ENCODE measurements at regions not wholly inside any gene's neighbourhood (a gene's known extent, or its start where the extent isn't known, plus 50 kb on each side); places are given as distances from the start of the nearest gene placed in this dataset.
A peak's percentile ranks its signal among the peaks of the same experiment; 100 is the strongest.

GRCh38 chr4:28677808-28678207, 1817.2 kb downstream of the STIM2 start:
- no peak for DNase-seq (ENCODE audit: low spot score)

DNA sequence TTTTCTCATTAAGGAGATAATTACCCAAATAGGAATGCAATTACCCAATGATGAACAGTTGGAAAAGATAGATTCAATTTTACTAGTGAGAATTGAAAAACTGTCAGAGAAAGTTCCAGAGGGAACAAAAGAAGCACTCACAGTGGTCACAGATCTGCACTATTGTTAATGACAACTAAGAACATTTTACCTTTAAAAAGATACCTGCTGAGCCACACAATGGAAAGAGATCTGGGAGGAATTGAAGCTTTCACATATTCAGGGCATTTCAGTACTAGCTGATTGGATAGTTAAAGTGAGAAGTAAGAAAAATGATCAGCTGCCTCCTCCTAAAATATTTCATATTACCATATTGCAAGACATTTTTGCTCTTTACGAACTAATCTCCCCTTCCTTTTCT, 1822.2 kb downstream of the STIM2 start:
- no peak for DNase-seq (ENCODE audit: low spot score)

- peak; percentile 0 for DNase-seq (ENCODE audit: low spot score)
Observed at GRCh38 chr4:28686618-28687017, 1826.0 kb downstream of the STIM2 start.

DNA sequence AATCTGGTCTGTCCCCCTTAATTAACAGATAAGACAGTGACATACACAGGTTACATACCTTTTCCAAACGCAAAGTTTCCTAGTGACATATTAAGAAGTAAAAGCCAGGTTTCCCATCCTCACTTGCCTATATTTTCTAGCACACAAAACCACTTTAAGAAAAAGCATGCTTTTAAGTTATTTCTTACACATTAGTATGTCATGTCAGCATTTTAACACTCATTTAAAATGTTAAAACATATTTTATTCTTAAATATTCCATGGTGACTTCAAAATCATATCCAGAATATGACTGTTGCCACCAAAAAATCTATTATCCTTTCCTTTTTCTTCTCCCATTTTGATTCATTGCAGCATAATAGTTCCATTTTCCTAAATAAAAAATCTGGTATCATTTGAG, 1830.2 kb downstream of the STIM2 start:
- DNase-seq (ENCODE audit: low spot score) = no peak

DNA sequence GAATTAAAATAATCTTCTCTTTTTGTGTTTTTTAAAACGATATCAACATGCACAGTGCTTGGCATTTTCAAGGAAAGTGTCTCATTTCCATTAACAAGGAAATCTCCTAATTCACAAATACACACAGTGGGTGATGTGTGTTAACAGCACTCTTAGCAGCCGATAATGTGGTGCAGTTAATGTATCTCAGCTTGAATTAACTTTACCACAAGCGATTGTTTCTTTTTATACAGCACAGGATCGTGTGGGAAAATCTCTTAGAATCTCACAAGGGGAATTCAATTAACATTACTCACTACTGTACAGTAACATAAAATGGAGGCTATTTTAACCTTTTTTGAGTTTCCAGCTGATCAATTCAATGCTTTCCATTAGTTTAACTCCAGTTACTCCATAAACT, 1841.9 kb downstream of the STIM2 start:
- DNase-seq (ENCODE audit: low spot score) = no peak

DNA sequence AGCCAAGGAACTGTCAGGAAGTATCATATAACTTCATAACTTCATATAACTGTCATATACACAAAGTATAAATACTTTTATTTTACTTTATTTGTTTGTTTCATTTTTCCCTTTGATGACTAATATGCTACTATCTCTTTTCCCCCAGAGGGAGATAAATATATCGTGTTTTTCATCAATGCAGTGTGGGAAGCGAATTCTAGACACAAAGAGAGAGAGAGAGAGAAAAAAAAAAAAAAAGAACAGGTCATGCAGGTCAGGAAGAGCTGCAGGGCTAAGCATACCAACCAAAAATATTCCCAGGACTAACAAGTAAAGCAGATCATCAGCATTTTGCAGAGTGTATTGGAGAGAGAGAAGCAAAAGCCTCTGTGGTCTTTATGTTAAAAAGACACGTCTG, 1849.2 kb downstream of the STIM2 start:
- DNase-seq (ENCODE audit: low spot score) = no peak

DNA sequence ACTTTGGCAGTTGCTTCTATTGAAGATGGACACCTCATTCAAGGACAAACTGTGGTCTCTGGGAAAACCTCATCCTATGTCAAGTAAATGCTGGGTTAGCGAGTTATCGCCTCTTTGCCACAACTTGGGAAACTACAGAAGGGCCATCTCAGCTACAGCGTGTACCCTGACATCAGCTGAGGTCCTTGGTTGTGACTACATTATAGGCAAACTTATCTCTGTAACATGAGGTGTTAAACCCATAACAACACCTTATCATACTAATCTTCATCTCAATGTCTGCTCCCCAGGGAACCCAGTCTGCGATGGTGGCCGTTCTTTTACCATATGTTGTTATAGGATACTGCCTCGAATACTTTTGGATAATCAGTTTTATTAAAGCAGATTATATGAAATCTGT, 1862.7 kb downstream of the STIM2 start:
- DNase-seq (ENCODE audit: low spot score) = no peak

GRCh38 chr4:28724239-28724638, 1863.6 kb downstream of the STIM2 start:
- no peak for DNase-seq (ENCODE audit: low spot score)

- no peak for DNase-seq (ENCODE audit: low spot score)
Observed at GRCh38 chr4:28730304-28730703, 1869.7 kb downstream of the STIM2 start.

DNA sequence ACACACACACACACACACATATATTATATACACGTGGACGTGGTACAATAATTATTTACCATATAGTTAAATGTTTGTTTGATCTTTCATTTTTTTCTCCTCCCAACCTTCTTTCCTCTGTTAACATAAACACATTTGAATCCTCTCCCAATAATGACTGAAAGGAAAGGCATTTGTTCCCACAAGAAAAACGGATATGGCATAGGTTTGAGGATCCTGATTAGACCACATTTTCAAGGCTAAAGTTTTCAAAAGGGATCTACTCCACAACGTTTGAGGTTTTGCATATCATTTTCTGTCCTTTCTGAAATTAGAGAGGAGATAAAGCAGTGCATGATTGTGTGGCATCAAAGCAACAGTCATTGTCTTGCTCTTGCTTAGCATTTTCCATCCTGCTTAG, 1883.4 kb downstream of the STIM2 start:
- no peak for DNase-seq (ENCODE audit: low spot score)

DNA sequence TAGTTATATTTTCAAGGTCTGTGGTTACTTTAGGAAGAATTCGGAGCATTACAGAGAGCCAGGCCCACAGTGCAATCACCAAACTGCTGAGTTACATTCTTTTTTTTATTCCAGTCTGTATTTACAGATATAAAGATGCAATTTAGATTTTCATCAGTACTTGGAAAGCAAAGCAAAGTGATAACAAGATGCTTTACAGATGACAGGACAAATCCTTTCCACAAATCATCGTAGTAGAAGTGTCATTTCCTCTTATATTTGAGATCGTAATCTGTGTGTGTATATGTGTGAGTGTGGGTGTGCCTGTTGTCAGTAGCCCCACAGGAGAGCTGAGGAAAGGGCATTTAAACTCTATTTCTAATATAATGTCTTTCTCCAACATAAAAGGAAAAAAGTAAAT, 1893.7 kb downstream of the STIM2 start:
- no peak for DNase-seq (ENCODE audit: low spot score)

DNA sequence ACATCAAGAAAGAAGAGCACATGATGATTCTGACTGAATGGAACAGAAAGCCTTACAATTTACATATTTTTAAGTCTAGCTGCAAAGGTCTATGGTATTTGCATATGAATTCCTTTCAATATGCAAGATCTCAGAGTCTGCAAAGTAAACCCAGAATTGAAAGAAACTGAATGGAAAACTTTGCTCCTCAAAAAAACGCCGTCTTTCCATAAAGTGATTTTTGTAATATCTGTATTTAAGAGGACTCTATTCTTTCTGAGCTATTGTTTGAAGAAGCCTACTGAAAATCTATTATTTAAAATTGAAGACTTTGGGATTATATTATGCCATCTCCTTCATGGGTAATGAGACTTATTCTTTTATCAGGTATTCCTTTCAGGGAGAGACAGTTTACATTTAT, 1894.4 kb downstream of the STIM2 start:
- no peak for DNase-seq (ENCODE audit: low spot score)

- DNase-seq (ENCODE audit: low spot score) = no peak
Observed at GRCh38 chr4:28759064-28759463, 1898.4 kb downstream of the STIM2 start.

DNA sequence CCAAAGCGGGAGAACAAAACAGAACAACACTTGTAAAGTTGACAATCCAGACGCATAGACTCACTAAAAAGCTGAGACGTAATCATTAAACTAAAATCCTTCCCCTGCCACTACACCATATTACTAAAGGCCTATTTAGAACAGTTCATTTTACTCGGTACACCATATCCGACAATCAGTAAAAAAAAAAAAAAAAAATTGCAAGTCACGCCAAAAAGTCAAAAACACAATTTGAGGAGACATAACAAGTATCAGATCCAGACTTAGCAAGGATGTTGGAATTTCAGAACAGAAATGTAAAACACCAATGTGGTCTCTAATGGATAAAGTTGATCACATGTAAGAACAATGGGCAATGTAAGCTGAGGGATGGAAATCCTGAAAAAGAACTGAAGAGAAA, 1899.4 kb downstream of the STIM2 start:
- DNase-seq (ENCODE audit: low spot score) = no peak

- DNase-seq (ENCODE audit: low spot score) = no peak
Observed at GRCh38 chr4:28772066-28772465, 1911.4 kb downstream of the STIM2 start.

- no peak for DNase-seq (ENCODE audit: low spot score)
Observed at GRCh38 chr4:28772788-28773187, 1912.1 kb downstream of the STIM2 start.

DNA sequence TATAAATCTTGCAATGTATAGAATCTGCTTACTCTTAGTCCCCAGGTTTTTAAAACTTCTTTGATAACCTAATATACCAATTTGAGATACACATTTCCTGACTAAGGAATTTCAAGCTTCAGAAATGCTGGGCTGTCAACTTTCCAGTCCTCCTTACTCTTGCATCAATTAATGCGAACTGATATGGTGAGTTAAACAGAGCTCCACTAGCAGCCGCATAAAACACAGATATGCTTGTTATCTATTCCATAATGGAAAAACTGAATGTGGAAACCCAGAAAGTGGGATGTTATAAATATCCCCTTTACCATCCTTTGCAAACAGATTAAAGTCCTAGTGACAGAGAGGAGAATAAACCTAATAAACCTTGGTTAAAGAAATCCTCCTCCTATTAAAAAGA, 1913.7 kb downstream of the STIM2 start:
- no peak for DNase-seq (ENCODE audit: low spot score)

GRCh38 chr4:28776004-28776403, 1915.4 kb downstream of the STIM2 start:
- DNase-seq (ENCODE audit: low spot score) = no peak

DNA sequence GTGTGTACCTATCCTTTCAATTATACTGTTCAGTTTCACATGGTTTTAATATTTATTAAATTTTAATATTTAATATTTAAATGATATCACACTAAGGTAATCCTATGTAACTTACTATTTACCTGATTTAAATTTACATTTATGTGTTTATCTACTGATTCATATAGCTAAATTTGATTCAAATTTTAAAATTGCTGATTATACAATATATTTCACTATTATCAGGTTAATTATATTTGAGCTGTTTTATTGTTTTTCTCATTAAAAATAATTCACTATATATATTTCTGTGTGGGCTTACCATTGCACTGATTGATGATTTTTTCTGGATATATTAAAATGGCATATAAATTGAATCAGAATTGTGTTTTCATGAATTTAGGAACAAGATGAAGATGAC, 1923.5 kb downstream of the STIM2 start:
- DNase-seq (ENCODE audit: low spot score) = no peak

- DNase-seq (ENCODE audit: low spot score) = no peak
Observed at GRCh38 chr4:28787947-28788346, 1927.3 kb downstream of the STIM2 start.

- no peak for DNase-seq (ENCODE audit: low spot score)
Observed at GRCh38 chr4:28788929-28789490, 1928.4 kb downstream of the STIM2 start.

DNA sequence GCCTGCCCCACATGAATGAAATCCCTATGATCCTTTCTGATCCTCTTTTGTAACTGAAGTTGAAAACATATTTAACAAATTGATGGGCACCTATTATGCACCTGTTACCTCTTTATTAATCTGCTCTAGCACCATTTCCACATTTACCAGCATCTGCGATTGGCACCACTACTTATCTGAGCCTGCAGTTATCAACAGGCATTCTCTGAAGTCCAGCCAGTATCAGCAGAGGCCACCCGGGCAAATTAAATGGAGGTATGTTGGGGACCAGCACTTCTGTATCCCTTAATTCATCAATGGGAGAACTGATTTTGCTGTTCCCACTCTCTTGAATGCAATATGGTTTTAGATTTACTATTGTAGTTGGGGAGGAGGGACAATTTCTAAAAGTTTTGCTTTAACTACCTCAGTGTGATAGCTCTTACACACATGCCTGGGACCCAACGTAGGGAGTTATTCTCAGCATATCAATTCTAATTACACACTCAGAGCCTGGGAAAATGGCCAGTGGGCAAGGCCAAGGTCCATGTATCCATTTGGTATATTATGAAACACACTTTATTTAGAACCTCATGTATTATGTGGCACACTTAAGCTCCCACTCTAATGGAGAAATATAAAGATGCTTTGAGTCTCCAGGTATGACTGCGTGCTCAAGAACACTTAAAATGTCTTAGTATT, 1927.1 kb upstream of the PCDH7 start:
- no peak for DNase-seq (ENCODE audit: low spot score)

DNA sequence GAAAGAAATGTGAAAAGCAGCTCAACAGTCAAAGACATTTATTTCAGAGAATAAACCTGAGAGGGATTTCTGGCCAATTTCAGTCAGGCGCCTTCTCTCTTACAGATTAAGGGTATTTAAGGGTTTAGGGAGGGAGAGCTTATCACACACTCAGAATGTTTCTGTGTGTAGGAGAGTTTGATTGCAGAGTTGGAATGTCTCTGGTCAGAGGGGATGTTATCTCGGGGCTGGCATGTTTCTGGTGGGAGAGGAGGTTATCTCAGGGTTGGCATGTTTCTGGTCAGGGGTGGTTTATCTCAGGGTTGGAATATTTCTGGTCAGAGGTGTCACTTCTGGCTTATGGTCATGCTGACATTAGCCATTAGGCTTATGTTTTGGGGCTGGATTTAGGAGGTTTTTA, 1920.5 kb upstream of the PCDH7 start:
- DNase-seq (ENCODE audit: low spot score) = no peak

DNA sequence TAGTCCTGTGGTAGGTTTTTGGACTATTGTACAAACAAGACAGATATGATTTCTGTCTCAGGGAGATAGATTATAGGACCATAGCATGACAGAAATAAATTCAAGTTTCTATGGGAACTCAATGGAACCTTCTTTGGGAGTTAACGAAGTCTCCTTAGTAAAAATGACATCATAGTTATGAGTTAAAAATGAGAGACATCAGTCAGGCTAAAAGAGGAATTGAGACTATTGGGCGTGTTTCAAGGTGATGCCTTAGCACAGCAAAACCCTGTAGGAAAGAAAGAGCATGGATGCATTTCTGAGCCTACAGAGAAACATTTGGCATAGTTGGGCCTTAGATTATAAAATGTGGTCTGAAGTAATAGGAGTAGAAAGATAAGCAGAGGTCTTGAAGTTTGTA, 1909.1 kb upstream of the PCDH7 start:
- no peak for DNase-seq (ENCODE audit: low spot score)

All from kidney capillary endothelial cell (primary cell).